Stimulated activated CD8-positive, alpha-beta memory T cell treated with anti-CD3 and anti-CD28 coated beads, Interleukin-4, amount 100 ng/mL, for 4 hours (primary cell): ENCODE measurements at regions not wholly inside any gene's neighbourhood (a gene's known extent, or its start where the extent isn't known, plus 50 kb on each side); places are given as distances from the start of the nearest gene placed in this dataset.

ENCODE experiments used
- DNase-seq, 2 donors: peaks; one replicate each; pipeline ENCODE4 v3.0.0-alpha.2; 2020; ENCODE audit warnings: low read depth in 2 of 2, low spot score in 1 of 2

GRCh38 chr5:40390281-40391149 is 289.2 kb upstream of the PTGER4 start:
- no peak for DNase-seq

- DNase-seq = no peak
Observed at GRCh38 chr5:40389591-40389990, 290.1 kb upstream of the PTGER4 start.

GRCh38 chr5:40386289-40386688 is 293.4 kb upstream of the PTGER4 start:
- DNase-seq = no peak

- DNase-seq = no peak
Observed at GRCh38 chr5:40385544-40385943, 294.2 kb upstream of the PTGER4 start.

GRCh38 chr5:40384782-40385390 is 294.8 kb upstream of the PTGER4 start:
- DNase-seq = no peak

GRCh38 chr5:40383749-40384651 is 295.7 kb upstream of the PTGER4 start:
- no peak for DNase-seq

- DNase-seq = no peak
Observed at GRCh38 chr5:40381676-40382363, 297.9 kb upstream of the PTGER4 start.

- DNase-seq = no peak
Observed at GRCh38 chr5:40381016-40381415, 298.7 kb upstream of the PTGER4 start.

- no peak for DNase-seq
Observed at GRCh38 chr5:40378396-40379177, 301.1 kb upstream of the PTGER4 start.

- no peak for DNase-seq
Observed at GRCh38 chr5:40376566-40376965, 303.1 kb upstream of the PTGER4 start.

GRCh38 chr5:40374853-40375252 is 304.9 kb upstream of the PTGER4 start:
- DNase-seq = no peak

GRCh38 chr5:40368200-40368599 is 311.5 kb upstream of the PTGER4 start:
- DNase-seq = no peak

- no peak for DNase-seq
Observed at GRCh38 chr5:40367255-40367654, 312.5 kb upstream of the PTGER4 start.

GRCh38 chr5:40365342-40366330 is 314.1 kb upstream of the PTGER4 start:
- DNase-seq = no peak

GRCh38 chr5:40364441-40364840 is 315.3 kb upstream of the PTGER4 start:
- no peak for DNase-seq

- no peak for DNase-seq
Observed at GRCh38 chr5:40361378-40361777, 318.3 kb upstream of the PTGER4 start.

GRCh38 chr5:40360685-40361084 is 319.0 kb upstream of the PTGER4 start:
- DNase-seq = no peak

- no peak for DNase-seq
Observed at GRCh38 chr5:40359832-40360231, 319.9 kb upstream of the PTGER4 start.

- no peak for DNase-seq
Observed at GRCh38 chr5:40359093-40359492, 320.6 kb upstream of the PTGER4 start.
